Suprapubic skin (tissue), 3 donors: ENCODE measurements at regions not wholly inside any gene's neighbourhood (a gene's known extent, or its start where the extent isn't known, plus 50 kb on each side); places are given as distances from the start of the nearest gene placed in this dataset.
A peak's percentile ranks its signal among the peaks of the same experiment; 100 is the strongest.

Experiments used
- CTCF ChIP-seq, 2 donors: fragments of 200-600 bp in 1 of 2; fragments of 450-650 bp in 1 of 2; sonication (generic) in 1 of 2; IDR thresholded peaks; one replicate each; pipeline ENCODE4 v1.5.1; 2016 to 2019; ENCODE audit warnings: antibody characterized with exemption in 2 of 2, mild to moderate bottlenecking in 1 of 2, moderate library complexity in 1 of 2
- EP300 ChIP-seq: sonication (generic); formaldehyde crosslinking; IDR thresholded peaks from one replicate; pipeline ENCODE4 v1.6.1; 2017; ENCODE audit warnings: antibody characterized with exemption
- POLR2A ChIP-seq, 2 donors: fragments of 450-650 bp; IDR thresholded peaks; one replicate each; pipeline ENCODE4 v1.6.1; 2017; ENCODE audit warnings: antibody characterized with exemption in 2 of 2, mild to moderate bottlenecking in 2 of 2, moderate library complexity in 2 of 2

- TF ChIP-seq CTCF (IDR thresholded peaks at IDR 0.05) (peak; percentile 13 to 59), EP300 (no peak), POLR2A (IDR thresholded peaks at IDR 0.05) (no peak)
These were observed 66.5 kb upstream of the HSPA9 start for GRCh38 chr5:138641547-138642298.
